ENCODE measurements at regions not wholly inside any gene's neighbourhood (a gene's known extent, or its start where the extent isn't known, plus 50 kb on each side); places are given as distances from the start of the nearest gene placed in this dataset.

GRCh38 chr4:133584714-133585113 is 435.6 kb downstream of the PCDH10 start:
- no peak for TF ChIP-seq POLR2A (IDR thresholded peaks at IDR 0.05)
- TF ChIP-seq EP300 (IDR thresholded peaks at IDR 0.05), result no peak
- no peak for TF ChIP-seq POLR2AphosphoS5 (IDR thresholded peaks at IDR 0.05)

Measured in upper lobe of left lung (tissue), 4 donors.